ENCODE measurements at regions not wholly inside any gene's neighbourhood (a gene's known extent, or its start where the extent isn't known, plus 50 kb on each side); places are given as distances from the start of the nearest gene placed in this dataset.

- no peaks in the 10 kb centered on the region for H3K9me3 ChIP-seq (ENCODE audit: control insufficient read depth, insufficient read depth, low read depth, low read length)
- ChIA-PET POLR2A (no interaction called here), CTCF (interaction anchor here (0.6 to 1.8 kb wide), 3 partner anchors 535 to 828 kb away, joined by 3 to 8 read pairs (median 4); no protein-coding TSS in a partner anchor)
- TF ChIP-seq ZNF112 (tag by site-specific recombination; IDR thresholded peaks at IDR 0.05) (no peak), KLF8 (tag by site-specific recombination; IDR thresholded peaks at IDR 0.05) (no peak), ZNF785 (tag by site-specific recombination; IDR thresholded peaks at IDR 0.05) (no peak)
- H3K36me3 ChIP-seq (ENCODE audit: control insufficient read depth in 2 of 2, insufficient read depth in 1 of 2, low read length in 2 of 2), result no peaks in the 10 kb centered on the region
- no peak overlapping the region for H3K4me3 ChIP-seq (ENCODE audit: low read depth, low read length)
- no peak overlapping the region for H3K27ac ChIP-seq (ENCODE audit: extremely low read depth, low read depth, low read length)
- no peaks in the 10 kb centered on the region for H3K4me1 ChIP-seq (ENCODE audit: control insufficient read depth, insufficient read depth, low read length)
Observed at GRCh38 chr2:198660501-198660900, 797.2 kb downstream of the SATB2 start.

- Histone ChIP-seq H3K27ac (ENCODE audit: extremely low read depth, low read depth, low read length) (no peak overlapping the region), H3K4me3 (ENCODE audit: low read depth, low read length) (no peak overlapping the region), H3K9me3 (ENCODE audit: control insufficient read depth, insufficient read depth, low read depth, low read length) (no peaks in the 10 kb centered on the region), H3K36me3 (ENCODE audit: control insufficient read depth in 2 of 2, insufficient read depth in 1 of 2, low read length in 2 of 2) (no peaks in the 10 kb centered on the region), H3K4me1 (ENCODE audit: control insufficient read depth, insufficient read depth, low read length) (no peaks in the 10 kb centered on the region)
- TF ChIP-seq ZNF629 (tag by site-specific recombination; IDR thresholded peaks at IDR 0.05), result no peak
- TF ChIP-seq ZNF311 (tag by site-specific recombination; IDR thresholded peaks at IDR 0.05; ENCODE audit: borderline replicate concordance), result no peak
- no peak for TF ChIP-seq REST (tag by site-specific recombination; IDR thresholded peaks at IDR 0.05)
- TF ChIP-seq SCRT2 (tag by site-specific recombination; IDR thresholded peaks at IDR 0.05), result no peak
- TF ChIP-seq ZNF704 (tag by site-specific recombination; IDR thresholded peaks at IDR 0.05), result no peak
- no peak for TF ChIP-seq HOXA7 (CRISPR knock-in tag; IDR thresholded peaks at IDR 0.05; ENCODE audit: borderline replicate concordance)
- TF ChIP-seq ZNF488 (tag by site-specific recombination; IDR thresholded peaks at IDR 0.05), result no peak
- no peak for TF ChIP-seq ZNF221 (tag by site-specific recombination; IDR thresholded peaks at IDR 0.05; ENCODE audit: borderline replicate concordance)
- TF ChIP-seq WT1 (tag by site-specific recombination; IDR thresholded peaks at IDR 0.05), result no peak
- no peak for TF ChIP-seq ZNF677 (tag by site-specific recombination; IDR thresholded peaks at IDR 0.05)
- no peak for TF ChIP-seq ZNF626 (tag by site-specific recombination; IDR thresholded peaks at IDR 0.05)
- CTCF ChIA-PET, result interaction anchor here (0.7 to 1.8 kb wide), 3 partner anchors 59 to 829 kb away, joined by 4 to 8 read pairs (median 6); no protein-coding TSS in a partner anchor
- POLR2A ChIA-PET, result no interaction called here
Observed at GRCh38 chr2:198659096-198659870, 798.5 kb downstream of the SATB2 start.

GRCh38 chr2:198657512-198658121, 800.1 kb downstream of the SATB2 start:
- TF ChIP-seq CTCF (tag by site-specific recombination; IDR thresholded peaks at IDR 0.05), result peak; percentile 54
- TF ChIP-seq ZNF664 (tag by site-specific recombination; IDR thresholded peaks at IDR 0.05), result peak; percentile 70; the same call in 1 of the 2 replicates
- peak; percentile 63; the same call in 1 of the 2 replicates for TF ChIP-seq ZSCAN4 (tag by site-specific recombination; IDR thresholded peaks at IDR 0.05)
- TF ChIP-seq PRDM1 (tag by site-specific recombination; IDR thresholded peaks at IDR 0.05), result no peak
- no peak overlapping the region for H3K4me3 ChIP-seq (ENCODE audit: low read depth, low read length)
- no peaks in the 10 kb centered on the region for H3K36me3 ChIP-seq (ENCODE audit: control insufficient read depth in 2 of 2, insufficient read depth in 1 of 2, low read length in 2 of 2)
- no peaks in the 10 kb centered on the region for H3K9me3 ChIP-seq (ENCODE audit: control insufficient read depth, insufficient read depth, low read depth, low read length)
- ChIA-PET POLR2A (no interaction called here), CTCF (interaction anchor here (0.6 to 2.6 kb wide), 15 partner anchors 9 to 1228 kb away, joined by 3 to 11 read pairs (median 4); no protein-coding TSS in a partner anchor)
- no peaks in the 10 kb centered on the region for H3K4me1 ChIP-seq (ENCODE audit: control insufficient read depth, insufficient read depth, low read length)
- no peak overlapping the region for H3K27ac ChIP-seq (ENCODE audit: extremely low read depth, low read depth, low read length)
